ENCODE measurements at regions not wholly inside any gene's neighbourhood (a gene's known extent, or its start where the extent isn't known, plus 50 kb on each side); places are given as distances from the start of the nearest gene placed in this dataset.

DNA sequence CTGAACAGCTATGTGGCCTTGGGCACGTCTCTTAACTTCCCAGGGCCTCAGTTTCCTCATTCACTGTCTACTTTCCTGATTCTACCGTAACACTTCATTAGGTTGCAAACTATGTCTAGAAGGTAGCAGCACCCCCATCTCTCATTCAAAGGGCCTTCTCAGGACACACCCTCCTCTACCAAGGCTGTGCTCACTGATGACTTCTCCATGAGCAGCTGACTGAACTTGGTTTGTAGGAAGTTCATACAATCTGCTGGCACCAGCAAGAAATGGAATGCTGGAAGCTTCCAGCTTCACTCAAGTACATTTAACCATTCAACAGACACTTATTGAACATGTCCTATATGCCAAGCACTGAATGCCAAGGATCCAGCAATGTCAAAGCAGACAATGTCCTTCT lies 250.8 kb upstream of the CTAGE1 start:
- no peak for TF ChIP-seq REST (IDR thresholded peaks at IDR 0.05; ENCODE audit: insufficient read depth in 1 of 2, low read depth in 2 of 2, low read length in 2 of 2)
- TF ChIP-seq SIN3A (IDR thresholded peaks at IDR 0.05; ENCODE audit: borderline replicate concordance, insufficient read depth, low read length): no peak
- TF ChIP-seq POLR2AphosphoS5 (IDR thresholded peaks at IDR 0.05; ENCODE audit: low read depth, low read length): no peak
- TF ChIP-seq TAF1 (IDR thresholded peaks at IDR 0.05; ENCODE audit: borderline replicate concordance, insufficient read depth, low read length): no peak
- TF ChIP-seq FOXP2 (optimal IDR thresholded peaks at IDR 0.05; ENCODE audit: borderline replicate concordance, extremely low read depth, extremely low read length, insufficient read depth): no peak
